Upper lobe of left lung (tissue), 6 donors: ENCODE measurements at regions not wholly inside any gene's neighbourhood (a gene's known extent, or its start where the extent isn't known, plus 50 kb on each side); places are given as distances from the start of the nearest gene placed in this dataset.
"Not testable (repeated sequence)": the region's sequence is repeated elsewhere in the genome, so short reads cannot be mapped to it uniquely, and the experiment has no call there.

Experiments used
- ATAC-seq, 2 donors: fragments of 200-7000 bp; cut with Tn5 transposase; one replicate each; pipeline ENCODE4 v1.9.1; 2022; ENCODE audit warnings: mild to moderate bottlenecking in 2 of 2, moderate library complexity in 2 of 2; ENCODE audit not compliant: low FRiP score in 2 of 2
- DNase-seq, 2 donors: peaks; one replicate each; pipeline ENCODE4 v3.0.0-alpha.2; 2019 to 2020
- H3K27ac ChIP-seq, 4 donors: fragments of 200-600 bp; sonication (generic); one replicate each; pipeline ENCODE4 v1.5.1; 2016 to 2019
- H3K27me3 ChIP-seq, 4 donors: fragments of 200-600 bp; sonication (generic); one replicate each; pipeline ENCODE4 v1.5.1; 2017 to 2019
- H3K36me3 ChIP-seq, 4 donors: fragments of 200-600 bp; sonication (generic); one replicate each; pipeline ENCODE4 v1.5.1; 2016 to 2019
- H3K4me1 ChIP-seq, 4 donors: fragments of 200-600 bp; sonication (generic); one replicate each; pipeline ENCODE4 v1.5.1; 2018 to 2019
- H3K4me3 ChIP-seq, 4 donors: fragments of 200-600 bp; sonication (generic); one replicate each; pipeline ENCODE4 v1.5.1; 2017 to 2019; ENCODE audit warnings: mild to moderate bottlenecking in 2 of 4, moderate library complexity in 1 of 4
- H3K9me3 ChIP-seq, 4 donors: fragments of 200-600 bp; sonication (generic); one replicate each; pipeline ENCODE4 v1.5.1; 2018 to 2019
- CTCF ChIP-seq, 6 experiments: fragments of 450-650 bp in 4 of 6; fragments of 200-600 bp in 2 of 6; sonication (generic) in 2 of 6; IDR thresholded peaks; one replicate each; pipeline ENCODE4 v1.5.1; 2016 to 2019; ENCODE audit warnings: antibody characterized with exemption in 6 of 6
- EP300 ChIP-seq, 4 donors: sonication (generic); formaldehyde crosslinking; IDR thresholded peaks; one replicate each; pipeline ENCODE4 v1.5.1; 2017; ENCODE audit warnings: antibody characterized with exemption in 4 of 4, control low read depth in 2 of 4
- POLR2A ChIP-seq, 4 donors: fragments of 450-650 bp; IDR thresholded peaks; one replicate each; pipeline ENCODE4 v1.5.1; 2016 to 2017; ENCODE audit warnings: antibody characterized with exemption in 4 of 4, mild to moderate bottlenecking in 2 of 4
- POLR2AphosphoS5 ChIP-seq, 2 donors: sonication (generic); formaldehyde crosslinking; IDR thresholded peaks; one replicate each; pipeline ENCODE4 v1.5.1; 2017; ENCODE audit warnings: antibody characterized with exemption in 2 of 2
- WGBS, 2 donors: methylation state at CpG; one replicate each; pipeline ENCODE4 v1.1.5; 2017 to 2018; 5-methylcytosine and 5-hydroxymethylcytosine counted together
- donor health status: DM: no; HTN: no; CAD: no; lungs with moderate emphysema.
- donor health status: DM: no; HTN: yes; CAD: no; lungs with severe emphysema.

GRCh38 chr6:10140824-10141223, 274.1 kb downstream of the TFAP2A start:
- no peak overlapping the region for H3K27ac ChIP-seq
- H3K4me3 ChIP-seq, result no peak overlapping the region
- TF ChIP-seq POLR2A (IDR thresholded peaks at IDR 0.05) (no peak), EP300 (IDR thresholded peaks at IDR 0.05) (no peak), POLR2AphosphoS5 (IDR thresholded peaks at IDR 0.05) (no peak), CTCF (IDR thresholded peaks at IDR 0.05) (no peak)
- no peaks in the 10 kb centered on the region for H3K9me3 ChIP-seq
- DNase-seq, result no peak
- H3K36me3 ChIP-seq, result no peaks in the 10 kb centered on the region
- no peak for ATAC-seq
- no peaks in the 10 kb centered on the region for H3K4me1 ChIP-seq
- H3K27me3 ChIP-seq, result no peaks in the 10 kb centered on the region
- WGBS, 2 donors, result 55 to 62% methylated on average over 3 of the region's 3 CpGs

- Histone ChIP-seq H3K4me1 (no peaks in the 10 kb centered on the region), H3K27ac (no peak overlapping the region), H3K9me3 (no peaks in the 10 kb centered on the region), H3K36me3 (no peaks in the 10 kb centered on the region), H3K4me3 (no peak overlapping the region), H3K27me3 (no peaks in the 10 kb centered on the region)
- TF ChIP-seq POLR2A (IDR thresholded peaks at IDR 0.05), result no peak
- no peak for TF ChIP-seq EP300 (IDR thresholded peaks at IDR 0.05)
- ATAC-seq (no peak), DNase-seq (no peak)
- 52 to 64% methylated on average over 3 of the region's 3 CpGs for WGBS, 2 donors
These were observed 274.7 kb downstream of the TFAP2A start for GRCh38 chr6:10140136-10140535.

- Histone ChIP-seq H3K4me1 (no peaks in the 10 kb centered on the region), H3K9me3 (no peaks in the 10 kb centered on the region), H3K27ac (no peak overlapping the region), H3K4me3 (no peak overlapping the region), H3K27me3 (no peaks in the 10 kb centered on the region), H3K36me3 (no peaks in the 10 kb centered on the region)
- WGBS, 2 donors, result 65 to 71% methylated on average over 3 of the region's 3 CpGs
- TF ChIP-seq EP300 (IDR thresholded peaks at IDR 0.05) (no peak), CTCF (IDR thresholded peaks at IDR 0.05) (no peak), POLR2A (IDR thresholded peaks at IDR 0.05) (no peak), POLR2AphosphoS5 (IDR thresholded peaks at IDR 0.05) (no peak)
- DNase-seq (no peak), ATAC-seq (no peak)
These were observed 276.0 kb downstream of the TFAP2A start for GRCh38 chr6:10138917-10139316.

- ATAC-seq (no peak), DNase-seq (no peak)
- Histone ChIP-seq H3K9me3 (no peaks in the 10 kb centered on the region), H3K4me1 (no peaks in the 10 kb centered on the region), H3K36me3 (no peaks in the 10 kb centered on the region), H3K27me3 (no peaks in the 10 kb centered on the region), H3K4me3 (no peak overlapping the region), H3K27ac (no peak overlapping the region)
- TF ChIP-seq EP300 (IDR thresholded peaks at IDR 0.05), result no peak
- no peak for TF ChIP-seq POLR2A (IDR thresholded peaks at IDR 0.05)
- TF ChIP-seq POLR2AphosphoS5 (IDR thresholded peaks at IDR 0.05), result no peak
- TF ChIP-seq CTCF (IDR thresholded peaks at IDR 0.05), result no peak
- WGBS, 2 donors, result 92 to 93% methylated on average over 7 of the region's 7 CpGs
These were observed 278.2 kb downstream of the TFAP2A start for GRCh38 chr6:10136636-10137035.

GRCh38 chr6:10134185-10134584, 280.7 kb downstream of the TFAP2A start:
- H3K4me3 ChIP-seq, H3K27me3 ChIP-seq, H3K9me3 ChIP-seq, ATAC-seq, H3K27ac ChIP-seq, H3K4me1 ChIP-seq, H3K36me3 ChIP-seq: not testable (repeated sequence)
- peak in 1 of 2 donors; percentile 39 for DNase-seq
- WGBS, 2 donors, result 93% methylated on average over 14 of the region's 14 CpGs

- WGBS, 2 donors, result 82% methylated on average over 3 to 4 of the region's 4 CpGs
- ATAC-seq (no peak), DNase-seq (no peak)
- no peak overlapping the region for H3K27ac ChIP-seq
- no peak overlapping the region for H3K4me3 ChIP-seq
- H3K9me3 ChIP-seq, result no peaks in the 10 kb centered on the region
- no peaks in the 10 kb centered on the region for H3K27me3 ChIP-seq
- TF ChIP-seq CTCF (IDR thresholded peaks at IDR 0.05) (no peak), POLR2AphosphoS5 (IDR thresholded peaks at IDR 0.05) (no peak), POLR2A (IDR thresholded peaks at IDR 0.05) (no peak), EP300 (IDR thresholded peaks at IDR 0.05) (no peak)
- no peaks in the 10 kb centered on the region for H3K4me1 ChIP-seq
- H3K36me3 ChIP-seq, result no peaks in the 10 kb centered on the region
These were observed 286.2 kb downstream of the TFAP2A start for GRCh38 chr6:10128721-10129120.
